DMS79 (cell line): ENCODE measurements at regions not wholly inside any gene's neighbourhood (a gene's known extent, or its start where the extent isn't known, plus 50 kb on each side); places are given as distances from the start of the nearest gene placed in this dataset.

Experiments used
- DNase-seq: peaks from one replicate; lab custom pipeline; 2025; lab: John Stamatoyannopoulos, UW

- DNase-seq: no peak
Measured at GRCh38 chr20:6693178-6693807, 74.2 kb upstream of the BMP2 start.

- no peak for DNase-seq
Measured at GRCh38 chr20:6692566-6693173, 74.8 kb upstream of the BMP2 start.

- DNase-seq: no peak
Measured at GRCh38 chr20:6691516-6691915, 76.0 kb upstream of the BMP2 start.

GRCh38 chr20:6689339-6689973 lies 78.0 kb upstream of the BMP2 start:
- no peak for DNase-seq

GRCh38 chr20:6686171-6686570 lies 81.3 kb upstream of the BMP2 start:
- DNase-seq: no peak

- DNase-seq: no peak
Measured at GRCh38 chr20:6685626-6686025, 81.9 kb upstream of the BMP2 start.

GRCh38 chr20:6685181-6685582 lies 82.3 kb upstream of the BMP2 start:
- no peak for DNase-seq

- no peak for DNase-seq
Measured at GRCh38 chr20:6683021-6683977, 84.2 kb upstream of the BMP2 start.

- DNase-seq: no peak
Measured at GRCh38 chr20:6680854-6681253, 86.6 kb upstream of the BMP2 start.

- DNase-seq: no peak
Measured at GRCh38 chr20:6680441-6680840, 87.0 kb upstream of the BMP2 start.

GRCh38 chr20:6679086-6679485 lies 88.4 kb upstream of the BMP2 start:
- DNase-seq: no peak

- no peak for DNase-seq
Measured at GRCh38 chr20:6678101-6678500, 89.4 kb upstream of the BMP2 start.

- DNase-seq: no peak
Measured at GRCh38 chr20:6674831-6675230, 92.7 kb upstream of the BMP2 start.

- no peak for DNase-seq
Measured at GRCh38 chr20:6673071-6673470, 94.4 kb upstream of the BMP2 start.

- no peak for DNase-seq
Measured at GRCh38 chr20:6671829-6672228, 95.7 kb upstream of the BMP2 start.

- no peak for DNase-seq
Measured at GRCh38 chr20:6668546-6668945, 98.9 kb upstream of the BMP2 start.

GRCh38 chr20:6665621-6666355 lies 101.7 kb upstream of the BMP2 start:
- peak; percentile 25 for DNase-seq

- DNase-seq: no peak
Measured at GRCh38 chr20:6665161-6665560, 102.3 kb upstream of the BMP2 start.

GRCh38 chr20:6664574-6664973 lies 102.9 kb upstream of the BMP2 start:
- no peak for DNase-seq

- DNase-seq: no peak
Measured at GRCh38 chr20:6663751-6664388, 103.6 kb upstream of the BMP2 start.

GRCh38 chr20:6663104-6663503 lies 104.4 kb upstream of the BMP2 start:
- no peak for DNase-seq
